HG03196 (cell line): ENCODE measurements at regions not wholly inside any gene's neighbourhood (a gene's known extent, or its start where the extent isn't known, plus 50 kb on each side); places are given as distances from the start of the nearest gene placed in this dataset.
"Not testable (repeated sequence)": the region's sequence is repeated elsewhere in the genome, so short reads cannot be mapped to it uniquely, and the experiment has no call there.

Source experiments
- ATAC-seq: cut with Tn5 transposase; IDR thresholded peaks from one replicate; pipeline ENCODE4 v1.9.1; 2021; ENCODE audit not compliant: unreplicated experiment

DNA sequence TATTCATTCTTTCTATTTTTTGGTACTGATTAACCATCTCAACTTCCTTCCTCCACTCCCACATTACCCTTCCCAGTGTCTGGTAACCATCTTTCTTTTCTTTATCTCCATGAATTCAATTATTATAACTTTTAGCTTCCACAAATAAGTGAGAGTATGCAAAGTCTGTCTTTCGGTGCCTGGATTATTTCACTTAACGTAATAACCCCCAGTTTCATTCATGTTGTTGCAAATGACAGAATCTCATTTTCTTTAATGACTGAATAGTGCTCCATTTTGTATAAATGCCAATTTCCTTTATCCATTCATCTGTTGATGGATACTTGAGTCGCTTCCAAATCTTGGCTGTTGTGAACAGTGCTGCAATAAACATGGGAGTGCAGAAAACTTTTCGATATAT is 940.4 kb downstream of the GLUD2 start:
- no peak for ATAC-seq

DNA sequence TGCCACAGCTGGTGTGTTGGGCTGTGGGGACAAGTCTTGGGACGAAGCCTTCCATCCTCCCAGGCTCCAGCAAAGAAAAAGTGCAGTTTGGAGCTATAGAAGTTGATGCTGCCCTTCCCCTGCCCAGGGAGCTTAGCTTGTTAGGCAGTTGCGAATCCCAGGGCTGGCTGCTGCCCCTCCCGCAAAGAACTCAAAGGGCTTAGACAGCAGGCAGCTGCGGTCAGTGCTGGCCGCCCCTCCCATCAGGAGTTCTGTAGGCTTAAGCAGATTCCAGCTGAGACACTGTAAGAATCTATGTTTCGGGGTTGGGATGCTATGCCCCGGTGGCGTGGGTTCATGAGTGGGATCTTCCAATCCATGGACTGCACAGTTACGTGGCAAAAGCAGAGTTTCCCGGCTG is 956.7 kb downstream of the GLUD2 start:
- no peak for ATAC-seq

DNA sequence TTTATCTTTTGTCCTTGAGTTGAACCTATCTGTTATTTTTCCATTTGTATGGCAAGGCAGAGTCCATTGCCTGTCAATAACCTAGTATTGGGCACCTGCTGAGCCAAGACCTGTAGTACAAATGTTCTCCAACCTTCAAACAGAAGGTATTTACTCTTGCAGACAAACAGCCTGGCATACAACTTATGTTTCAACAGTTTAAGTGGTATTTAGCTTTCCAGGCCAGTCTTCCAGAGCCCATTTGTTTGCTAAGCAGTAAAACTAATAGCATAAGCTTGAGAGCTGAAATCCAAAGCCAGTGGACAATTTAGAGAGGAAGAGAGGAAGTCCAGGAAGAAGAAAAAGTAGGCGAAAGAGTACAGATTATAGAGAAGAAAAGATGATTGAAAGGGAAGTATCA is 979.3 kb downstream of the GLUD2 start:
- ATAC-seq = no peak

DNA sequence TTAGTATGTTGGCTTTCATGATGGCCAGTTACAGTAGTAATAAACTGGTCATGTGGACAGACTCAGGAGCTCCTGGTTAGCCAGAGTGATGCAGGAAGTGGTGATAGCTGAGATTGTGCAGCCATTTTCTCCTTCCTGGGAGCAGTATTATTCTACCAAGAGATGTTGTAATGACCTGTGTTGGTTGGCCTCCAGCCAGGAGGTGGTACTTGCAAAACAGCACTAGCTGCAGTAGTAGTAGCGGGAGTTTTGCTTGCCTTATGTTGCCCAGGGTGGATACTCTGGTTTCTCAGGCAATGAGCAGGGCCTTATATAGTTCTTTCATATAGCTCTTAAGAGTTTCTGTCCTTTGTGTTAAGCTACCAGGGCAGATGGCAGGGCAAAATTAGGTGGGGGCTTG is 998.8 kb downstream of the GLUD2 start:
- ATAC-seq = no peak

DNA sequence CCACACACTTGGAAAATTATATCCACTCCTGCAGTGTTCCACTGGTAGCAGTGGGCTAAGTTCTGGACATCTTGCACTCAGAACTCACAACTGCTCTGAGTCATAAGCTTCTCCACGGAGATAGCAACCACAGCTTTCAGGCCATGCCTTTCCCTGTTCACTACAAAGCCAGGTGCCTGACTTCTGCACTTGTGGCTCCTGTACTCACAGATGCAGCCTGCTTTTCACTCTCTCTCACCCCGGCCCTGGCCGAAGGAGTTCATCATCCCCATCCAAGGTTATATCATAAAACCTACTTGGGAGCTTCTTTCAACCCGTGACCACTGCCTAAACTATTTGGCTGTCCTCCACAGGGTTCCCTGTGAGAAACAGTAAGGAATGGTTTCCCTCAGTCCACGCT is 999.4 kb downstream of the GLUD2 start:
- ATAC-seq = no peak

DNA sequence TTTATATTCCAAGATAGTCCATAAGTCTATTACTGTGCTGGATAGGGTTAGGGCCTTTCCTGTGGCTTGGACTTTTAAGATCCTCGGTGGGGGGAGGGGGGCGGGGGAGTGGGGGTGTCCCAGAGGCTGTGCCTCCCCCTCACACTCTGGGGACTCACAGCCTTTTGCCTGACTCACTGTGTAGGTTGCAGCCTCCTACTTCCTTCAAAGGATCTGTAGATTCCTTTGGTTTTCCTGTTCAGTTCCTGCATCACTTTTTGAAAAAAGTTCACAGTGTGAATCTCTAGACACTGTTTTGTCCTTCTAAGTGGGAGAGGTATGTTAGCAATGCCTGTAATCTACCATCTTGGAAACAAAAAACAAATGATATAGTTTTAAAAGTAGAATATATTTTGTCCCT is 999.9 kb downstream of the GLUD2 start:
- ATAC-seq = no peak

DNA sequence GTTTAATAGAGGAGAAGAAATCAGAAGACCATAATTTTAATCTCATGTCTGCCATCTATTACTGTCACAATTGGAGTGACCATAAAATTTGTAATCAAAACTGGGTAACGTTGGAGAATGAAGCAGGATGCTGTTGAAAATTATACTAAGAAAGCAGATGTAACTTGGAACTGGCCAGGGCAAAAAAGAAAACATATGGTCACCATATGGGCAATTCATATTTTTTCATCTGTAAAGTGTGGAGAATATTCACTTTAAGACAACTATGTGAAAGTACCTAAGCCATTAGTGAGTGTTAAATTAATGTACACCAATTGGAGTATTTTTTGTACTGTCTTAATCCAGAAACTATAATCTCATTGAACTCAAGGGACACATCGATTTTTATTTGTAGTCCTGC is 1008.0 kb downstream of the GLUD2 start:
- no peak for ATAC-seq

DNA sequence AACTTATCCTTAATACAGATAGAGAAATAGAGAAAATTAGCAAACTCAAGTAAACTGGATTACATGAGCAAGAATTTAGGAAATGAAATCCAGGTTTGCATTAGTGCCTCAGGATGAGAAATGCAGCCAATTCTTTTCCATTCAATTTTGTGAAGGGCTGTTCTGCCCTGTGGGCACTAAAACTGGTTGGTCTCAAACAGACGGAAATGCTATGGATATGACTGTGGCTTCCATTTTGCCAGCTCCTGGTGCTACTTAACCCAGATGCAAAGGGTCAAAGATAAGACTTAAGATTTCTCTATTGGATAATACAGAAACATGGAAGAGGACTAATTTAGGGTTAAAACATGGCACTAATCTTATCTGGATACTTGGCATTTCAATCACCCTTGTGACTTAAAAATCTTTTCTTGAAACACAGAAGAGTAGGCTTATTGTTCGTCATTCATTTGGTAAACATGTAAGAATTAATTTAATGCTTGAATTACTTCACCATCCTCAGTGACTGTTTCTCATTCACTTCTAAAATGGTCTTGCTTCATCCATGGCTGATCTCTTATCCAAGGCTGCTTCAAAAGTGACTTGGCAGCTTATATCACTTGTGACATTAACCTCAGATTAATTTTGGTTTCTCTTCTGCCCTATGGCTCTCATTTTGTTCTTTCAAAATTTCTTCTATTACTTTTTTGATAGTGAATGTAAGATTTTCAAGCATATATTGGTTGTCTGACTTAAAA is 1008.7 kb downstream of the GLUD2 start:
- ATAC-seq = no peak

DNA sequence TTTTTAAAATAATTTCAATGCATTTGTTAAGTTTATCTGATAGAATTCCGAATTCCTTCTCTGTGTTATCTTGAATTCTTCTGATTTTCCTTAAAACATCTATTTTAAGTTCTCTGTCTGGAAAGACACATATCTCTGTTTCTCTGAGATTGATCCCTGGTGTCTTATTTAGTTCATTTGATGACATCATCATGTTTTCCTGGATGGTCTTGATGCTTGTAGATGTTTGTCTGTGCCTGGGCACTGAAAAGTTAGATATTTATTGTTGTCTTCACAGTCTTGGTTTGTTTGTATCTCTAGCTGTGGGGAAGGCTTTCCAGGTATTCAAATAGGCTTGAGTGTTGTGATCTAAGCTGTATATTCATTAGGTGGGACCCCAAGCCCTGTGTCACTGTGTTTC is 1028.8 kb downstream of the GLUD2 start:
- no peak for ATAC-seq

DNA sequence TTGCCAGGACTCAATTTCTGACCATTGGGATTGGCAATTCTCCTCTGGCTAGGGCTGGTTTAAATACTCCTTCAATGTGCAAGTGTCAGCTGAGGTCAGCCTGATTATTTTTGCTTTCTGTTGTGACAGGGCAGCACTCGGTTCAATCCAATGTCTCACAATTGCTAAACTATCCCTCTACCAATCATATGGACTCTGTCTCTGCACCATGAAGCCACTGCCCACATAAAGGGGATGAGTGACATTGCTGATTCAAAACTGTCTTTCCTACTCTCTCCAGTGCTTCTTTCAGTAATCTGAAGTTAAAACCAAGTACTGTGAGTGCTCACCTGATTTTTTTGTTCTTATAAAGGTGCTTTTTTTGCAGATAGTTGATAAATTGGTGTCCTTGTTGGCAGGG is 1030.7 kb downstream of the GLUD2 start:
- ATAC-seq = no peak

DNA sequence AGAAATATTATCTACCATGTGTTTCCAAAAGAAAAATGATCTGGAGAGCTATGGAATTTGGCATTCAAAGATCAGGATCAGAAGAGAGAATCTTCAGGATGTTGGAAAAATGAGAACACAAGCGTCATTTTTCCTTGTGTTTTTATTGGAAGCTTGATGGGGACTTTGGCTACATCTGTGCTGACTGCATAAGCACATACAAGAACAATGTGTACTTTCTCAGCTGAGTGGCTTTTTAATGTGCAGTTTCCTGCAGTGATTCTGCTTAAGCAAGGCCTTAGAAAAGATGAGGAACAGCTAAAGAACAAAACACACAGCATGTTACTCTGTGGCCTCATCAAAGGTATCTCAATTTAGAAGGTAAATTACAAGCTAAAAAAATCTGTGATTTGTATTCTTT is 1039.9 kb downstream of the GLUD2 start:
- no peak for ATAC-seq

DNA sequence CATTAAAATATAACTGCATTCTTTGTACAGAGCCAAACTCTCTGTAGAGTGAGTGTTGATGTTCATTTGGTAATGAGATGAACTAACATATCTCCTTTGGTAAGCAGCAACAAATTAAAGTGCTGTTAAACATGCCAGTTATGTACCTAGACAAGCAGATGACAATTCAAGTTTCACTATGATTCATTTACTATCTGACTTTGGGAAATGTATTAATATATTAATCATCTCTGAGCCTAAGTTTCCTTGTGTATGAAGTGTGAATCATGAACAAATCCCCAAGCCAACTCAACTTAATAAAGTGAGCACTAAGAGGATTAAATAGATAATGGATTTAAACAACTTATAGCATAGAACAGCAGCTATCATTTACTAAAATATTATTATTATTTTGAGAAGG is 1044.2 kb downstream of the GLUD2 start:
- no peak for ATAC-seq

DNA sequence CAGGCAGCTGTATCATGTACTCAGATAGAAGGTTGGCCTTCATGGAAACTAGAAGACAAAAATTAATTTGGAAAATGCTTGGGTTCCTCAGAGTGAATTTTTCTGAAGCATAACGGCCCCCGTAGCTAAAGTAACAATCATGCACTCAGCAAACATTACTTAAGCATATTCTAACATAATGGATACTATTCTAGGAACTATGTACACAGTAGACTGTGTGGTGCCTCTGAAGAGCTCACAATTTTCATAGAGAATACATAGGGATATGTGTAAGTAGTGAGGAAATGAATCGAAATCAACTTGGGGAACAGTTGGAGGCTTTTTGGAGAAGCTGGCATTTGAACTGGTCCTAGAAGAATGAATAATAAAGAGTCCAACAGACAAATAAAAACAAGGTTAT is 1045.0 kb downstream of the GLUD2 start:
- no peak for ATAC-seq

DNA sequence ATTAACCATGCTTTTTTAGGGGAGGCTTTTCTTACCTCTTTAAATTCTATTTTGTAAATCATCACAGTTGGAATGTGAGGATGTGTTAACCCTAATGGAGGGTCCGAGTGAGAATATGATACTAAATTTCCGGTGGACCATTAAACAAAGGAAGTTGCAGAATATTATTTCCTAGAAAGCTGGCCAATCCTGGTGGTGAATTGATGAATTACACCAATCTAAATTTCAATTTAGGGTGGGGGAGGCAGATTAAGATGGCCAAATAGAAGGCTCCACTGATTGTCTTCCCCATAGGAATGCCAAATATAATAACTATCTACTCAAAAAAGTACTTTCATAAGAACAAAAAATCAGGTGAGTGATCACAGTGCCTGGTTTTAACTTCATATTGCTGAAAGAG is 1045.6 kb downstream of the GLUD2 start:
- ATAC-seq = no peak

DNA sequence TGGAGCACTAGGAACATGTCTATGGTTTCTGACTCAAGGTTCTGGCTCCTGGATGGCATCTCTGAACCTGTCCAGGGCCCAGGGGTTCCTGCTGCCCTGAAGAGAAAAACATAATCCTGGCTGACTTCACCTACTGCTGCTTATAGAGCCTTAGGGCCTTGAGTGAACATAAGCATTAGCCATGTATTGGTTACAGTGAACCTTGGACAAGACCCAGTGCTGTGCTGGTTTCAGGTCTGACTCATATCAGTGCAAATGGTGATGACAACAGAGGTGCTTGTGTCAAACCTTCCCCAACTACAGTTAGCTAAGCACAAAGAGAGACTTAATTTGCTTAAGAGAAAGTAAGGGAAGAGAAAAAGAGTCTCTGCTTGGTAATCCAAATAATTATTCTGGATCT is 1047.2 kb downstream of the GLUD2 start:
- no peak for ATAC-seq

DNA sequence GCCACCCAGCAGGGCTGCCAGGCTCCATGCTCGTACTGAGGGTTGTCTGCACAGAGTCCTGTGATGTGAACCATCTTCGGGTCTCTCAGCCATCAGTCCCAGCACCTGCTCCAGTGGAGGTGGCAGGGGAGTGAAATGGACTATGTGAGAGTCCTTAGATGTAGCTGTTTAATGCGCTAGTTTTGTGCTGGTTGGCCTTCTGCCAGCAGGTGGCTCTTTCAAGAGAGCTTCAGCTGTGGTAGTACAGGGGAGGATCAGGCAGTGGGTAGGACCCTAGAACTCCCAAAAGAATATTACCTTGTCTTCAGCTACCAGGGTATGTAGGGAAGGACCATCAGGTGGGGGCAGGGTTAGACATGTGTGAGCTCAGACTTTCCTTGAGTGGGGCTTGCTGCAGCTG is 1066.0 kb downstream of the GLUD2 start:
- no peak for ATAC-seq

DNA sequence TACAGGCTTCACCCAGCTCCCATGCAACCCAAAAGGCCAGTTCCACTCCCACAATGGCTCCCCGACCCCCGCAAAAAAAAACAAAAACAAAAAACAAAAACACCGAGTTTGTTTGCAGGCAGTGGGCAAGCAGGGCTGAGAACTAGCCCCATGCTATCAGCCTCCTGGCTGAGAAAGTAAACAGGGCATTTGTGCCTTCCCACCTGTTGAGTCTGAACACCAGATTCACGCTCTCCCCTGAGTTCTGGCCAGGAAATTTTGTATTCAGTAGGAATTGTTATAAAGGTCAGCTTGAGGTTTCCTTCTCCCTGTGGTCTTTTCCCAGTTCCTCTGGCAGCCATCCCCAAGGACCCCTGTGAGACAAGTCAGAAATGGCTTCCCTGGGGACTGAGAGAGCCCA is 1066.5 kb downstream of the GLUD2 start:
- ATAC-seq = no peak

DNA sequence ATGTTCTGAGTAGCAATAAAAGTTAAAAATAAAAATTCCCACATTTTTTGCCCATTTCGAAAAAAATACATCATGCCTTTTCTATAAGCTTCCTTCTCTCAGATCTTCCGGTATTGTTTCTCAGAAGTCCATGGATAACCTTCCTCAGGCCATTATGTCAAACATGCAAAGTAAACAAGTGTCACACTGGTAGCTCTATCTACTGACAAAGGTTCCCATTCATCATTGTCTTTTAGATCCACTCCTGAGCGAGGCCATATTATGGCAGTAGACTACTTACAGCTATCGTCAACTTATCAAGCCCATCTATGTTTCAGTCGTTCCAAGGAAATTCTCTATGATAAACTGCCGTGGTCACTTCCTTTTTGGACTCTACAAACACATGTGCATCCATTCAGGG is 1068.2 kb downstream of the GLUD2 start:
- ATAC-seq = no peak

DNA sequence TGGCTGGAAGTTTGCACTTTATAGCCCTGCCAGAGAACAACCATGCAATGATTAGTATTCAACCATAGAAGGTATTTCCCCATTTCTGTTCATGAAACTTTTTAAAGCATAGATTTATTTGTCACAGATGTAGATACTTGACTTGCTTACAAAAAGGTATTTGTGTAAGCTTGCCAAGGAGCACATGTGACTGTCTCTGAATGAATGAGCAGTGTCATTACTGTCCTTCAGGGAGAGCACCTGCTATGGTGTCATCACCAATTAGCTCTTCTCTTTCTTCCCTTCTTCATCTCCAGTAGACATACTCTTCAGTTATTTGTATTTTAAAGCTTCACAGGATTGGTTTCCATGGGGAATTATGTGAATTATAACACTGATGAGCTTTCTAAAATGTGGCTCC is 1064.7 kb upstream of the GRIA3 start:
- ATAC-seq = no peak

DNA sequence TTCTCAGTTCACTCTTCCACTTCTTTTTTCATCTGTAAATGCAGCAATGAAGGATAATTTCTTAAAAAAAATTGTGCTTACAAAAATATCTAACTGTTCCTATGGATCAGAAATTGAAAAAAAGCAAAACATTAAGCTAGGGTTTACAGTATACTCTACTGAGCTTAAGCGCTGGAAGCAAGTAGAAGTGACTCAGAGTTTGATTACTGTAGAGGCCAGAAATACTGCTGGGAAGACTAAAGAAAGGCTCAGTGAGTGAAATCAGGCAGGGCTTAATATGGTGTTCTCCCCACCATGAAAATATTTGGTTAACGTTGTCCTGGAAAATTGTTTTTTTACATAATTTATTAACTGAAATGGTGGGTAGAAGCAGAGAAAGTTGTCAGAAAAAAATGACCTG is 1061.8 kb upstream of the GRIA3 start:
- ATAC-seq = no peak

DNA sequence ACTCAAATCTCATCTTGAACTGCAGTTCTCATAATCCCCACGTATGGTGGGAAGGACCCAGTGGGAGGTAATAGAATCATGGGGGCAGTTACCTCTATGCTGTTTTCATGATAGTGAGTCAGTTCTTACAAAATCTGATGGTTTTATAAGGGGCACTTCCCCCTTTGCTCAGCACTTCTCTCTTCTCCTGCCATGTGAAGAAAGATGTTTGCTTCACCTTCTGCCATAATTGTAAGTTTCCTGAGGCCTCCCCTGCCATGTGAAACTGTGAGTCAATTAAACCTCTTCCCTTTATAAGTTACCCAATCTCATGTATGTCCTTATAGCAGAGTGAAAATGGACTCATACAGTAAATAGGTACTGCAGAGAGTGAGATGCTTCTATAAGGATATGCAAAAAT is 1050.6 kb upstream of the GRIA3 start:
- ATAC-seq = no peak

DNA sequence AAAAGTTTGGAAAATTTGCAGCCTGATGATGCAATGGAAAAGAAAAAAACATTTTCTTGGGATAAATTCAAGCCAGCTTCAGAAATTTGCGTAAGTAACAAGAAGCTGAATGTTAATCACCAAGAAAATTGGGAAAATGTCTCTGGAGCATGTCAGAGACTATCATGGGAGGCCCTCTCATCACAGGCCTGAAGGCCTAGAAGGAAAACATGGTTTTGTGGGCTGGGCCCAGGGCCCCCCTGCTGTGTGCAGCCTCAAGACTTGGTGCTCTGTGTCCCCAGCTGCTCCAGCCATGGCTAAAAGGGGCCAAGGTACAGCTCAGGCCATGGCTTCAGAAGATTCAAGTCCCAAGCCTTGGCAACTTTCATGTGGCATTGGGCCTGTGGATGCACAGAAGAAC is 1049.8 kb upstream of the GRIA3 start:
- ATAC-seq = no peak

DNA sequence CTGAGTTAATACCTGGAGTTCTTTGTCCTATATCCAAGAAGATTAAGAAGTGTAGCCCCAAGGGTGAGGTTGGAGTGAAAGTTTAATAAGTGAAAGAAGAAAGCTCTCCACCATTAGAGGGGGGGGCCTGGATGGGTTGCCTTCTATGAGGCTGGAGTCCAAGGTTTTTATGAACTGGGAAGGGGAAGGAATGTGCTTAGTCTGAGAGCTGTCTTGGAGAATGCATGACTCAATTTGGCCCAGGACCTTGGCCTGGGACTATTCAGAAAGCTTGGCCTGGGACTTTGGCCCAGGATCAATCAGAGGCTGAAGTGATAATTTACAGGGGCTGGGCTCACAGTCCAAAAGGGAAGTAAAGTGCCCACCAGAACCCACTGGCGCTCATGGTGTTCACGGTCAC is 1049.0 kb upstream of the GRIA3 start:
- no peak for ATAC-seq

DNA sequence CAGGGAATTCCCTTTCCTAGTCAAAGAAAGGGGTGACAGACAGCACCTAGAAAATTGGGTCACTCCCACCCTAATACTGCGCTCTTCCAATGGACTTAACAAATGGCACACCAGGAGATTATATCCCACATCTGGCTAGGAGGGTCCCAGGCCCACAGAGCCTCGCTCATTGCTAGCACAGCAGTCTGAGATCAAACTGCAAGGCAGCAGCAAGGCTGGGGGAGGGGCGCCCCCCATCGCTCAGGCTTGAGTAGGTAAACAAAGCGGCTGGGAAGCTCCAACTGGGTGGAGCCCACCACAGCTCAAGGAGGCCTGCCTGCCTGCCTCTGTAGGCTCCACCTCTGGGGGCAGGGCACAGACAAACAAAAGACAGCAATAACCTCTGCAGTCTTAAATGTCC is 1043.9 kb upstream of the GRIA3 start:
- not testable (repeated sequence) for ATAC-seq
